ENCODE measurements at regions not wholly inside any gene's neighbourhood (a gene's known extent, or its start where the extent isn't known, plus 50 kb on each side); places are given as distances from the start of the nearest gene placed in this dataset.

- intact Hi-C loops (cut with DNase I): no loop called here
- Histone ChIP-seq H3K4me1 (no peaks in the 10 kb centered on the region), H3K36me3 (no peaks in the 10 kb centered on the region), H3K4me3 (no peak overlapping the region), H3K27me3 (no peaks in the 10 kb centered on the region), H3K27ac (no peak overlapping the region), H3K9me3 (peaks cover 0 to 7% (median 0%) of the 10 kb centered on the region in 3 donors)
- 12 to 37% methylated on average over 1 of the region's 1 CpG for WGBS, 2 donors
- DNase-seq: no peak
- TF ChIP-seq CTCF (IDR thresholded peaks at IDR 0.05) (no peak), POLR2A (IDR thresholded peaks at IDR 0.05) (no peak)
Measured at GRCh38 chr4:18878561-18878960, 857.0 kb upstream of the LCORL start.

- no peaks in the 10 kb centered on the region for H3K27me3 ChIP-seq
- WGBS, 2 donors: 19 to 38% methylated on average over 1 of the region's 1 CpG
- H3K27ac ChIP-seq: no peak overlapping the region
- H3K36me3 ChIP-seq: no peaks in the 10 kb centered on the region
- no peak for TF ChIP-seq POLR2A (IDR thresholded peaks at IDR 0.05)
- no peak for TF ChIP-seq CTCF (IDR thresholded peaks at IDR 0.05)
- peaks cover 0 to 4% (median 0%) of the 10 kb centered on the region in 3 donors for H3K9me3 ChIP-seq
- H3K4me3 ChIP-seq: no peak overlapping the region
- no peak for DNase-seq
- H3K4me1 ChIP-seq: no peaks in the 10 kb centered on the region
- intact Hi-C loops (cut with DNase I): no loop called here
Measured at GRCh38 chr4:18869166-18869565, 847.6 kb upstream of the LCORL start.

- no peaks in the 10 kb centered on the region for H3K36me3 ChIP-seq
- intact Hi-C loops (cut with DNase I): no loop called here
- DNase-seq: no peak
Measured at GRCh38 chr4:18860836-18861530, 839.4 kb upstream of the LCORL start.

GRCh38 chr4:18859468-18859867 is 837.9 kb upstream of the LCORL start:
- H3K36me3 ChIP-seq: no peaks in the 10 kb centered on the region
- no peak overlapping the region for H3K27ac ChIP-seq
- intact Hi-C loops (cut with DNase I): no loop called here
- H3K9me3 ChIP-seq: no peaks in the 10 kb centered on the region
- 0 to 63% methylated on average over 1 of the region's 2 CpGs for WGBS, 2 donors
- H3K4me3 ChIP-seq: no peak overlapping the region
- no peaks in the 10 kb centered on the region for H3K4me1 ChIP-seq
- TF ChIP-seq POLR2A (IDR thresholded peaks at IDR 0.05) (no peak), CTCF (IDR thresholded peaks at IDR 0.05) (no peak)
- no peak for DNase-seq
- H3K27me3 ChIP-seq: no peaks in the 10 kb centered on the region

More at GRCh38 chr4:18860836-18861530, 839.4 kb upstream of the LCORL start:
- no peak overlapping the region for H3K4me3 ChIP-seq
- TF ChIP-seq CTCF (IDR thresholded peaks at IDR 0.05): no peak
- no peak for TF ChIP-seq POLR2A (IDR thresholded peaks at IDR 0.05)
- H3K27me3 ChIP-seq: no peaks in the 10 kb centered on the region
- no peak overlapping the region for H3K27ac ChIP-seq
- H3K4me1 ChIP-seq: no peaks in the 10 kb centered on the region
- 75 to 84% methylated on average over 2 of the region's 2 CpGs for WGBS, 2 donors
- no peaks in the 10 kb centered on the region for H3K9me3 ChIP-seq

- intact Hi-C loops (cut with DNase I): no loop called here
- WGBS, 2 donors: 65 to 88% methylated on average over 2 to 6 of the region's 6 CpGs
- no peak for DNase-seq
Measured at GRCh38 chr4:18858229-18858922, 836.8 kb upstream of the LCORL start.

More at GRCh38 chr4:18858229-18858922, 836.8 kb upstream of the LCORL start:
- H3K4me3 ChIP-seq: no peak overlapping the region
- H3K27ac ChIP-seq: no peak overlapping the region
- H3K27me3 ChIP-seq: no peaks in the 10 kb centered on the region
- H3K4me1 ChIP-seq: no peaks in the 10 kb centered on the region
- no peaks in the 10 kb centered on the region for H3K9me3 ChIP-seq
- TF ChIP-seq CTCF (IDR thresholded peaks at IDR 0.05) (no peak), POLR2A (IDR thresholded peaks at IDR 0.05) (no peak)
- H3K36me3 ChIP-seq: no peaks in the 10 kb centered on the region

Data from esophagus squamous epithelium (tissue), 5 donors.